ENCODE measurements at regions not wholly inside any gene's neighbourhood (a gene's known extent, or its start where the extent isn't known, plus 50 kb on each side); places are given as distances from the start of the nearest gene placed in this dataset.
"Not testable (repeated sequence)": the region's sequence is repeated elsewhere in the genome, so short reads cannot be mapped to it uniquely, and the experiment has no call there.

DNA sequence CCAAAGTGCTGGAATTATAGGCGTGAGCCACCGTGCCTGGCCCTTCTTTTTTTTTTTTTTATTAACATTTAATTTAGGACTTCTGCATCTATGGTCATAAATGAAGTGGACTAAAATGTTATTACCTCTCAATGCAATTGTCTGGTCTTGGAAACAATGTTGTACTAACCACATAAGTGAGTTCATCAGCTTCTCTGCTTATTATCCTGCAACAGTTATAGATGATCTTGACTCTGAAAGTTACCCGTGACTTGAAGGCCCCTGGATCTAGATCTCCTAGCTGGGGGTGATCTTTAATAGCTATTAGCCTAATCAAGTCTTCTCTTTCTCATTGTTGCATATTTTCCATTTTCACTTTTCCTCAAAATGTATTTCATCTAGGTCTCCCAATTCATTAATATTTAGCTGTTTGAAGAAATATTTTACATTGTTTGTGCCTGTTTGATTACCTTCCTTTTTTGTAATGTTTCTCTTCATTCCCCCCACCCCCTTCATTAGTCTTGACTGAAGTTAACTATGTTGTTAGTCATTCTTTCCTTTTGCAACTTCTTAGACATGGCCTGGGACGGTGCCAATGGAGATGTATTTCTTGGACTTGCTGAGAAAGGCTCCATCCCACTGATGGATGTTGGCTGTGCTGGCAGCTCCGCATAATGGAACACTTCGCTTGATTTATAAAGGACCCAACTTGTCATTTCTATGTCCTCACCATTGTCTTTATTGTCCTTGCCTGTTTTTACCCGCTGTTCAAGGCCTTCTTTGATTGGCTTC, 141.6 kb upstream of the RIOK3 start:
- no peak for DNase-seq (ENCODE audit: low spot score)

DNA sequence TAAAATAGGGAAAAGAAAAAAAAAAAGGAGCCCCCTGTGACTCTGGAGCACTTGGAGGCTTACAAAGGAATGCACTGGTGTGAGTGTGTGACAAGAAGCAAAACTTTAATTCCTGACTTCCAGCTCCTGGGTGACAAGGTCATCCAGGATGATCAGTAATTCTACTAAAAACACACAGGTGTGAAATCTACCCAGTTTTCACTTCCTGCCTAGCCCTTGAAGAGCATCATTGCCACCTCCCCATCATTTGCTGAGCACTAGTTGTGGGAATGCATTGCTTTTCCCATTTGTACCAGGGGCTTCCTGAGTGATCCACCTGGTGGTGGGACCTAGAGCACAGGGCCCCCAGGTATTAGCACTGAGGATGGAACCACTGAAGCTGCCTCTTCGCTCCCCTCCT, 139.7 kb upstream of the RIOK3 start:
- no peak for DNase-seq (ENCODE audit: low spot score)

DNA sequence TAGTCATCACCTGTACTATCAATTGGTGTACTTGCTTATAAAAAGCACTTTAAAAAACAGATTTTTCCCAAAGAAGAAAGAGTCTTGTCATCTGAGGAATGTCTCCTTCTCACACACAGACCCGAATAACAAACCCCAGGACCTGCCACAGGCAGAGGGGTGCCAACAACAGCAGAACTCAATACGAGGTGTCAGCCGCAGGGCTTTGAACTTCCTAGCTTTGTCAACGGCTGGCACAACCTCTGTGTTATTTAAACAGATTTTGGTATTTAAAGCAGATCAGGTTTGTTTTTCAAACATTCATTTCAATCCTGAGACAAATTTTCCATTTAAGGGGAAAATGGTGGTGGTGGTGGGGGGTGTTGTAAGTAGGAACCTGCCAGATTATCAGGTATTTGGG, 138.4 kb upstream of the RIOK3 start:
- DNase-seq (ENCODE audit: low spot score): no peak

DNA sequence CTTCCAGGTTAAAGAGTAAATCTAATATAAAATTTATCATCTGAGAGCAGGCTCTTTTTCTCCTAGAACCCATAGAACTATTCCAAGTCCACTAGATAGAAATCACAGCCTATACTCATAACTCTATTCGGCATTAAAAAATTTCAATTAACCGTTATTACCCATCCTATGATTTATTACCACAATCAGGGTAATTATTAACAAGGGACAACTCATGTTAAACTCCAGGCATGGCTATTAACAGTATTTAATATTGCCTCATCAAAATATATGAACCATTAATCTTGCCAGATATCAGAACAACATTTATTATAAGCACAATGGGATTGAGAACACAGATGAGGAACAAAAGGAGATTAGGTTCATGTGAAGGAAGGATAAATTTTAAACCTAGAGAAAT, 136.8 kb upstream of the RIOK3 start:
- no peak for DNase-seq (ENCODE audit: low spot score)

DNA sequence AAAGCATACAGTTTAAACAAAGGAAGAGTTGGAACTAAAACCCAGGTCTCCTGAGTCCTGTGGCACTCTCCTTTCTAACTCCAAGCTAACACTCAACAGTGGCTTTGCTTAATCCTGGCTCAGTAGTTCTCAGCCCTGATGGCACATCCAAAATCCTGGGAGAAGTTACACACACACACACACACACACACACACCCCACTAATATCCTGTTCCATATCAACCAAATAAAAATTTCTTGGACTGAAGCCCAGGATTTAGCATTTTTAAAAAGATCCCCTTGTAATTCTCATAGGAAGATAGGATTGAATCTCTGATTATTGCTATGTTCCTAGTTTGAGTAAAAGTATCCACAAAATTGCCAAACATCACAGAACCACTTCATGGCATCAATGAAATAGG, 136.1 kb upstream of the RIOK3 start:
- DNase-seq (ENCODE audit: low spot score): no peak

DNA sequence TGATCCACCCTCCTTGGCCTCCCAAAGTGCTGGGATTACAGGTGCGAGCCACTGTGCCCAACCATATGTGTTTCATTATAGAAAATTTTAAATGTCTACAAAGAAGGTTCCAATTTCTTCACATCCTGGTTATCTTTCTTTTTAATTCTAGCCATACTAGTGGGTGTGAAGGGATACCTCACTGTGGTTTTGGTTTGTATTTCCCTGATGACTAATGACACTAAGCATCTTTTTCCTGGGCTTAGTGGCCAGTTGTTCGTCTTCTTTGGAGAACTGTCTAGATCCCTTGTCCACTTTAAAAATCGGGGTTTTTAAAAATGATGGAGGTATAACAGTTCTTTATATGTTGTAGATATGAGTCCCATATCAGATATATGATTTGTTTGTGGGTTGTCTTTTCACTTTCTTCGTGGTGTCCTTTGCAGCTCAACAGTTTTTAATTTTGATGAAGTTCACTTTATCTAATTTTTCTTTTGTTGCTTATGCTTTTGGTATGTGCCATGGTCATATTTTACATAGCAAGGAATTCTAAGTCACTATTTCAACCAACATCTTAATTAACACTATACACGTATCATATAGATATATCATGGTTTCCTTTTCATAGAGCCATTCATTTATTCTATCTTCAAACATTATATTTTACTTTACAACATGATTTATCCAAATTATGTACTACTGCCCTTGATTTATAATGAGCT, 135.0 kb upstream of the RIOK3 start:
- no peak for DNase-seq (ENCODE audit: low spot score)

DNA sequence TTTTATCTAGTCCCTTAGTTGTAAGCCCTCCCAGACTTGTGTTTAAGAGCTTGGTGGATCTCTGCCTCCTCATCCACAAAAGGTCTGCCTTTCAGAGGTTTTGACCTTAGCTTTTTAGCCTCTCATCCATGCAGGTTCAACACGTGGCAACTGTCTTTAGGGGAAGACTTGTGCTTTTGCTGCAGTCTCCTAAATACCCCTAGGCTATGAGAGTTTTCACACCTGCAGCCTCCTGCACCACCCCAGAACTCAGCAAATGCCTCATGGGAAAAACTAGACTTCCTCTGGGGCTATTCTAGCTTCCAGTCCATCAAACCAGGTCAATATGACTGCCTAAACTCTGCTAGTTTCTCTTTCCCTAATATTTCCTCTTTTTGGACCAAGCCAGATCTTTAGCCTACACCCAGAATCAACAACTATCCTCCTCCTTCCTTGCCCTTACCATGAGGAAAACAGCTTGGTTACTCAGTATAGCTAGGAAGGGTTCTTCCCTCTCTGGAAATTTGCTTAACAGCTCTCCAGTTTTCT, 132.3 kb upstream of the RIOK3 start:
- DNase-seq (ENCODE audit: low spot score): no peak

DNA sequence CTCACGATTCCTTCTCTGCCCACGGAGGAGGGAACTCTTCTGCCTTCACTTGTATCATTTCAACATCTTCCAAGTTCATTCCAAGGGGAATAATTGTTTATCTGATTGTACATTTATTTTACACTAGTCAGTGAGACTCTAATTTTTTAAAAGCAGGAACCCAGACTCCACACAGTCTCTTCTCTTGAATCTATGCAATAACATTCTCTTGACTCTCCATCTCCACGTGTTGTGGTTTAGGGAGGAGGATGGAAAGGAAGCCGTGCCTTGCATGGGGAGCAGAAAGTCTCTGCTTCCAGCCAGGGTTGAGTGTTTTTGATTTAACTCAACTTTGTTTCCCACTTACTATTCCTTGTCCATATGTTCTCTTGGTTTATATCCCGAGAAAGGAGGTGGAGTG, 131.1 kb upstream of the RIOK3 start:
- DNase-seq (ENCODE audit: low spot score): no peak

DNA sequence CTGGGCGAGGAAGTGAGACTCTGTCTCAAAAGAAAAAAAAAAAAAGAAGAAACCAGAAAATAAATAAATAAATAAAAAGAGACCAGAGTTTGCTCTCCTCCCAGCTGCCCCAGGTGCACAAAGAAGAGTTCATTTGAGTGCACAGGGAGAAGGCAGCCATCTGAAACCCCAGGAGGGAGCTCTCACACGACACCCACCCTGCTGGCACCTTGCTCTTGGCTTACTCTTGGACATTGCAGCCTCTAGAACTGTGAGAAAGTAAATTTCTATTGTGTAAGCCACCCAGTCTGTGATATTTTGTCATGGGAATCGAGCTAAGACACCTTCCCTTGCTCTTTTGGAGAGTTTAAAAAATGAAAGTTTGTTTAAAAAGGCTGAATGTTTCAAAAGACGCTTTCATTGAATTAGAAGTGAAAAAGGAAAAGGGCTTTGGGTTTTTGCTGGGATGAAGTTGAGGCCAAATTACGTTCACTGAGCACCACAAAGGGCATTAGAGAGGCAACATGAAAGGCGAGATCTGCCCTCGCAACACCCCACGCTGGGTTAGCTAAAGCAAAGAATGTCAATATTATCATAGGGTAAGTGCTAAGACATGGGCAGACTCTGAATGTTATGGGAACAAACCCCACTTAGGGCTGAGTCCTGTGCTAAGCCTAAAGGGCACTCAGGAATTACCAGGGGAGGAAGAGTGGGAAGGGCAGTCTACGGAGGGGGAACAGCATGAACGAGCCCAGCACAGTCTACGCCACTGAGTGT, 128.9 kb upstream of the RIOK3 start:
- no peak for DNase-seq (ENCODE audit: low spot score)

DNA sequence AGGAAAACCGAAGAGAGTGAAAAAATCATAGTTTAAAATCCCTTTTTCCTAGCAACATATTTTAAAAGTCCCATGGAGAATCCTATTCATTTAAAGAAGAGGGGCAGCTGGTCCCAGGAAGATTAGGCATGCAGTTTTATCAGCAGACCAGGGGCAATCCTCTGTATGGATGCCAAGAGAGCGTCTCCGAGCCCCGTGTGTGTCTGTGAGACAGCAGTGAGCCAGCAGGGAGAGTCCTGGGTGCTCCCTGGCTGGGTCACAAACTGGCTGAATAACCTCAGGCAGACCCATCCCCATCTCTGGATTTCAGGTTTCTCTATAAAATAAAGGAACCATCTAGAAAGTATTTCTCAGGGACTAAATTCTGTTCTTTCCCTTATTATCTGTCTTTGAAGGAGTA, 128.2 kb upstream of the RIOK3 start:
- DNase-seq (ENCODE audit: low spot score): no peak

DNA sequence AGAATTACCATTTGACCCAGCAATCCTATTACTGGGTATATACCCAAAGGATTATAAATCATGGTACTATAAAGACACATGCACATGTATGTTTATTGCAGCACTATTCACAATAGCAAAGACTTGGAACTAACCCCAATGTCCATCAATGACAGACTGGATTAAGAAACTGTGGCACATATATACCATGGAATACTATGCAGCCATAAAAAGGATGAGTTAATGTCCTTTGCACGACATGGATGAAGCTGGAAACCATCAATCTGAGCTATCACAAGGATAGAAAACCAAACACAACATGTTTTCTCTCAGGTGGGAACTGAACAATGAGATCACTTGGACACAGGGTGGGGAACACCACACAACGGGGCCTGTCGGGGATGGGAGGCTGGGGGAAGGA, 123.4 kb upstream of the RIOK3 start:
- DNase-seq (ENCODE audit: low spot score): not testable (repeated sequence)

DNA sequence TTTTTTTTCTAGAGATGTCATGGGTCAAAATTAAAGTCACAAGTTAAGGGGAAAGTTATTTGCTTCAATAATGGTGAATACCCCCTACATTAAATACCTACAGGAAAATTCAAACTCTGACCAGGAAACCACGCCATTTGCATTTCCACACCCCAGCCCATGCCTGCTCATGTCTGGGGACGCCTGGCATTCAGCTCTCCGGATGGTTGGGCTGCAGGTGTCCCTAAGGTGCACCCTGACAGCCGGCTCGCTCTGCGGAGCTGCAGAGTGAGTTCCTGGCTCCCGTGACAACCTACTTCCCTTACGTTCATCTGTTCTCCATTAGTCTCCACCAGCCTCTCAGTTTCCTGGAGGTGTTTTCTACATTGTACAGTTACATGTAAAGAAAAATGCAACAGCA, 122.7 kb upstream of the RIOK3 start:
- no peak for DNase-seq (ENCODE audit: low spot score)

DNA sequence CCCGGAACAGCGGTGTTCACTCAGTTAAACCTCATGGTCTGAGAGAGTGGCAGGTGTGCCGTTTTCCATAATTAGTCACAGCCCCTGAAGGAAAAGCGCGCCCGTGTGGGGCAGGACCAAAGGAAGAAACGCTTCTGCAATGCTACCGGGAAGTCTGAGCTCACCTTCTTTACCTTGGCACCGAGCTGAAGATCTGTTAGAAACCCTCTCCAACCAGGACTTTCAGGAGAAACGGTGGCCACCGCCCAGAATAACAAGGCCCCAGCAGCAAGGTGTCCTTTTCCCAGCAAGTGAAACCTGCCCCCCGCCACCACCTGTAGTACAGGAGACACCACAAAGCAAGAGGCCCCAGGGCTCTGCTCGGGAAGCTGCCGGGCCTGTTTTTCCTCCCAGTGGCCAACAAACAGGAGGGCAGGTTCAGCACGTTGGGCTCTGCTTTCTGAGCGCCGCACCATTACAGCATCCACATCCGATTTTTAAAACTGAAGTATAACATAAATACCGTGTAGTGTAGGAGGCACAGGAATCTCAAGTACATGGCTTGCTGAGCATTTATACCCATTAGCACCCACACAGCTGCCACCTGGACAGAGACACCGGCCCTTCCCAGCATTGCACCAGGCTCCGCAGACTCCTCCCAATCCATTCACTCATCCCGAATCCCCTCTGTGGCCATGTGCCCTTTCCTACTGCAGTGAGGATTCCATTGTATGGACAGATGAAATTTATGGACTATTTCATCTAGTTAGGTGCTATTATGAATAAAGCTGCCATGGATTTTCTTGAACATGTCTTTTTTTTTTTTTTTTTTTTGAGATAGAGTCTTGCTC, 121.8 kb upstream of the RIOK3 start:
- DNase-seq (ENCODE audit: low spot score): peak; percentile 48

DNA sequence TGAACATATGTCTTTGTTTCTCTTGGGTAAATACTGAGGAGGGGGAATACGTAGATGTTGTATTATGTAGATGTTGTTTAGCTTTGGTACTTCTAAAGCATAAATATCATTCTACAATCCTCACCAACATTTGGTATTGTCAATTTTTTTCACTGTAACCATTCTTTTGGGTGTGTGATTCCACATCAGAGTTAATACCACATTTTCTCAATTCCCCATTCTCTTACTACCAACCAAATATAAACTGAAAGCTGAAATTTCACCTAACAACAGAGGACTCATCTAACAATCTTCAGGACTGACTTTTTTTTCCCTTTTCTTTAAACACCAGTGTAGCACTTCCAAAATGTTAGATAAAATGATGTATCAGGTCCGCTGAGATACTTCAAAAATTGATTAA, 120.7 kb upstream of the RIOK3 start:
- no peak for DNase-seq (ENCODE audit: low spot score)

DNA sequence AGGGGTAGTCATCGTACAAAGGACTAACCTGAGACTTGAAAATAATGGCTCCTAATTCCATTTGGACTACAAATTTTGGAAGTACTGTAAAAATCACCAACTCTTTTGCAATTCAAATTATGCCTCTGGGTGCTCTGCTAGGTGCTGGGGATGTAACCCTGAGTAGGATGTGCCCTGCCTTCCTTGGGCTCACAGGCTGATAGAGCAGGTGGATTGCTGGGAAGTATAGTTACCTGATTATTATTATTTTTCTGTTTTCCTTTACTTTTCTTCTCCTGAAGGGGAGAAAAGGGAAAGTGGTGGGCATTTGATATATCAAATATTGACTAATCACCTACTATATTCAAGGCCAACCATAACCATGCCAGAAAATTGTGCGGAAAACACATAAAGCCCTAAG, 119.3 kb upstream of the RIOK3 start:
- no peak for DNase-seq (ENCODE audit: low spot score)

DNA sequence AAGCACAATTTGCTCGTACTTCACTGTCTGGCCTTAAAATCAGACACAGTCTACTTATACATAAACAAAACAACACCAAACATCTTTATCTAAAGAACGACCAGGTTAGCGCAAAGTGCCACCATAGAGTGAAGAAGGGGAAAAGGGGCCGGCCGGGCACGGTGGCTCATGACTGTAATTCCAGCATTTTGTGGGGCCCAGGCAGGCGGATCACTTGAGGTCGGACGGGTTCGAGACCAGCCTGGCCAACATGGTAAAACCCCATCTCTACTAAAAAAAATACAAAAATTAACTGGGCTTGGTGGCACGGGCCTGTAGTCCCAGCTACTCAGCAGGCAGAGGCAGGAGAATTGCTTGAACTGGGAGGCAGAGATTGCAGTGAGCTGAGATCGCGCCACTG, 118.5 kb upstream of the RIOK3 start:
- no peak for DNase-seq (ENCODE audit: low spot score)

DNA sequence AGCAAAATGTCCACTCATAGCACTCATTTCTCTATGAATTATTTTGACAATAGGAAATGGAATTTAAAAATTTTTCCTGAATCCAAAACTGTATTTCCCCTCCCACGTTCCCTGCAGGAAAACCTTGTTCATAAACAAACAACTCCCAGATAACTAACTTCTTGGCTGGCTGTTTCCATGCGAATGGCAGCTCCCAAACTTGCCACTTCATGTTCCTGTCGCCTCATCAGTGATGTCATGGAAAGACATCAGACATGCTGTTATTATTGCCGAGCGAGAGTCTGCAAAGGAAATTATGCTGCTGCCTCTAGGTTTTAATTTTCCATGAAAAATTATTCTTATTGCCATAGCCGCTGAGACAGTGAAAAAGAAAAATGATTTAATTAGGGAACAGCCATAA, 117.0 kb upstream of the RIOK3 start:
- DNase-seq (ENCODE audit: low spot score): no peak

DNA sequence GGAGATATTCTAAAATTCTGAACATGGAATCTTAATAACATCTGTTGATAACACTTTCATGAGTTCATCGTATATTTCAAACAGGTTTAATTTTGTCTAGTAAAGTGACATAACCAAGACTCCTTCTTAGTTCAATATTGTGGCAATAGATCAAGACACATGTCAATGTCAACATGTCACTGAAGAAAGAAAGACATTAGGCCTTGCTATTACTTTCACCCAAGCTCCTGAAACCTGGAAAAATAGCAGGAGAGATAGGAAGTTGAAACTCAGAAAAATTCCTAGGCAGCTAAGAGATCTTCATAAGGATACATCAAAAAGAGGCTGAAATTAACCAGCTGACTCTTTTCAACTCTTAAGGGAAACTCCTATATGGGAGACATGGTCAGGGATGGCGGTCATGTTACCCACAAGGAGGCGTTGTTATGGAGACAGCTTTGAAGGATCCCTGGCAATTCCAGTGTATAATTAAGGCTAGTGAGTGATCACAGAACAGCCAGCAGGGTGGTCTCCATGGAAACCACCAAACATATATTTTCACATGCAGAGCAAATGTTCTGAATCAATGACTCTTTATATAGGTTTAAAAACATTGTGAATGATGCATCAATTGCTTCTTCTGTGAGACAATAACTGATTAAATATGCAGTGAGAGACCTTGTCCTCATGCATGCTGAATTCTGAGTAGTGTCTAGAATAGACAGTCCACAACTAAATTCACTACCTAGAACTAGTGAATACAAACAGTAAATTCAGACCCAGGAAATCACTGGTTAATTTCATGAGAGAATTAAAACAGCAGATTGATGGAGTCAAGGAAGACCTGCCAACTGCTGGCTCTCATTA, 115.3 kb upstream of the RIOK3 start:
- peak; percentile 36 for DNase-seq (ENCODE audit: low spot score)

DNA sequence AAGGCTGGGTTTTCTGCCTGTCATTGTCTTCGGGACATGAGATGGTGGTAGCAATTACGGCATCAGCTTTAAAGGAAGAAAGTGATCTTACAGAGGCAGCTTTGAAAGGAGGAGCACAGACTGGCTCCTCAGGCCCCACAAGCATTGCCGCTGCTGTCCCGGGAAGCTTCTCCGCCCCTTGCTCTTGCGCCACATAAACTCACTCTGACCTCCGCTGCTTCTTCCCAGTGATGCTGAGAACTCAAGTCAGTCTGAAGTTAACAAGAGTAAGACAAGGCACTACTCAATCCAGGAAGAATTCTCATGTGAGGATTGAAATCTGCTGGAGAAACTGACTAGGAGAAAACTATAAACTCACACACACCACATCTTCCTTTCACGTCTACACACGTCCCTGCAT, 112.4 kb upstream of the RIOK3 start:
- no peak for DNase-seq (ENCODE audit: low spot score)

DNA sequence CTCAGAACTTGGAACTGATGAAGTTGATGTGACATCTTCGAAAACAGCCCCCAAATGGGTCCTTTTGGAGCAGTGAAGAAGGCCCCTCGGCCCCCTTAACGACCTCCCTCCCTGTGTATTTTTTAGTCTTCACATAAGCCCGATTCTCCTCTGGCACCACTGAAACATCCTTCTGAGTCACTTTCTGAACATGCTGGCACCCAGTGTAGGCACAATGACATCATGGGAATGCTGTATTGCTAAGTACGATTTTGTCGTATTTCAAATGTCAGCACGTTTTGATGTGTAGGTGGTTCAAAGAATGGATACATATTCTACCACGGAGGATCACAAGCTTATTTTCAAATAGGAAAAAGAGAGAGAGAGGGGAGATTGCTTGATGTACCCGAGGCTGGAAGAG, 111.7 kb upstream of the RIOK3 start:
- no peak for DNase-seq (ENCODE audit: low spot score)

DNA sequence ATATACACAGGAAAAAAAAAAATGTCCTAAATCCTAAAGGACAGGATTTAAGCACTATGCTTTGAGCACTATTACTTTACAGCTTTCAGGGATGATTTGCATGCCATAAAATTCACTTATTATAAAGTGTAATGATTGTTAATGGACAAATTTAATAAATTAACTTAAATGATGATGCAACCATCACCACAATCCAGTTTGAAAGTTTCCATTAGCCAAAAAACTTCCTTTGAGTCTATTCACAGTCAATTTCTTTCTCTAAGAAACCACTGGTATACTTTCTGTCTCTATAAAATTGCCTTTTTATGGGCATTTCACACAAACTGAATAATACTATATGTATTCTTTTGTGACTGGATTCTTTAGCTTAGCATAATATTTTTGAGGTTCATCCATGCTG, 111.1 kb upstream of the RIOK3 start:
- no peak for DNase-seq (ENCODE audit: low spot score)

Measured in iPS-NIHi11 (cell line).